GM18870 (cell line): ENCODE measurements at regions not wholly inside any gene's neighbourhood (a gene's known extent, or its start where the extent isn't known, plus 50 kb on each side); places are given as distances from the start of the nearest gene placed in this dataset.
"Not testable (repeated sequence)": the region's sequence is repeated elsewhere in the genome, so short reads cannot be mapped to it uniquely, and the experiment has no call there.

Experiments used
- ATAC-seq: cut with Tn5 transposase; IDR thresholded peaks from one replicate; pipeline ENCODE4 v1.9.1; 2021; ENCODE audit warnings: moderate library complexity; ENCODE audit not compliant: unreplicated experiment

DNA sequence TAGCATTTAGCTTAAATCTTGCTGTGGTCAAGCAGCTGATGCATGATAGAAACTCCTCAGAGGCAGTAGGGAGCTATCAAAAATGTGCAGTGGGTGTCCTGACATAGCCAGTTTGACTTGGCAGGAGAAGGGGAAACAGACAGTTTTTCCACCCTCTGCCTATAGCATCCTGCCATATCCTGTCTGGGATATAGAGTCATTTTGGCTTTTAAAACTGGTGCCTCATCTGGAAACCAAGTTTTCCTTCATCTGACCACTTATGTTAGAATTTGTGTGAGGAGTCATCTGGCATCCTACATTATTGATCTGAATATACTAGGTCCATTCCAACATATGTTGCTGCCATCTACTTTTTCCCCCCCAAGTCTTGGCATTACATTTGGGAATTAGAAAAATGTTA, 284.1 kb downstream of the CD109 start:
- no peak for ATAC-seq

DNA sequence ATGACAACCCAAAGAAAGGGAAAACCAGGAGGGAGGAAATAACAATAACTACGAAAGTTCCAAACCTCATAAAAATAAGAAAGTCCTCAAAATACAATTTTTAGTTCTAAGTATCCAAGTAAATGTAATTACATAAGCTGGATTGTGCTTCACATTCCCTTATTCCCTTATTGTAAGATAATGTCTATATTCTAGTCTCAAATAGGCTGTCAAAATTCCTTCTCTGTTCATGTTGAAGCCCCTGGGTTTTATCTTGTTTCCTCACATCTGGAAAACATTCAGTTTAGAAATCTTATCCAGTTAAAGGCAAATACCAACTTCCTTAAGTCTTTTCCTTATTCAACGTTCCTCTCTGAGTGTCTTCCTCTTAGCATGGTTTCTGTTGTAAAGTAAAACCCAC, 282.3 kb downstream of the CD109 start:
- no peak for ATAC-seq

DNA sequence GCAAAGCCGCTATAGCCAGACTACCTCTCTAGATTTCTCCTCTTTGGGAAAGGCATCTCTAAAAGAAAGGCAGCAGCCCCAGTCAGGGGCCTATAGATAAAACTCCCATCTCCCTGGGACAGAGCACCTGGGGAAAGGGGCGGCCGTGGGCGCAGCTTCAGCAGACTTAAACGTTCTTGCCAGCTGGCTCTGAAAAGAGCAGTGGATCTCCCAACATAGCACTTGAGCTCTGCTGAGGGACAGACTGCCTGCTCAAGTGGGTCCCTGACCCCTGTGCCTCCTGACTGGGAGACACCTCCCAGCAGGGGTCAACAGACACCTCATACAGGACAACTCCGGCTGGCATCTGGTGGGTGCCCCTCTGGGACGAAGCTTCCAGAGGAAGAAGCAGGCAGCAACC, 276.5 kb downstream of the CD109 start:
- not testable (repeated sequence) for ATAC-seq

DNA sequence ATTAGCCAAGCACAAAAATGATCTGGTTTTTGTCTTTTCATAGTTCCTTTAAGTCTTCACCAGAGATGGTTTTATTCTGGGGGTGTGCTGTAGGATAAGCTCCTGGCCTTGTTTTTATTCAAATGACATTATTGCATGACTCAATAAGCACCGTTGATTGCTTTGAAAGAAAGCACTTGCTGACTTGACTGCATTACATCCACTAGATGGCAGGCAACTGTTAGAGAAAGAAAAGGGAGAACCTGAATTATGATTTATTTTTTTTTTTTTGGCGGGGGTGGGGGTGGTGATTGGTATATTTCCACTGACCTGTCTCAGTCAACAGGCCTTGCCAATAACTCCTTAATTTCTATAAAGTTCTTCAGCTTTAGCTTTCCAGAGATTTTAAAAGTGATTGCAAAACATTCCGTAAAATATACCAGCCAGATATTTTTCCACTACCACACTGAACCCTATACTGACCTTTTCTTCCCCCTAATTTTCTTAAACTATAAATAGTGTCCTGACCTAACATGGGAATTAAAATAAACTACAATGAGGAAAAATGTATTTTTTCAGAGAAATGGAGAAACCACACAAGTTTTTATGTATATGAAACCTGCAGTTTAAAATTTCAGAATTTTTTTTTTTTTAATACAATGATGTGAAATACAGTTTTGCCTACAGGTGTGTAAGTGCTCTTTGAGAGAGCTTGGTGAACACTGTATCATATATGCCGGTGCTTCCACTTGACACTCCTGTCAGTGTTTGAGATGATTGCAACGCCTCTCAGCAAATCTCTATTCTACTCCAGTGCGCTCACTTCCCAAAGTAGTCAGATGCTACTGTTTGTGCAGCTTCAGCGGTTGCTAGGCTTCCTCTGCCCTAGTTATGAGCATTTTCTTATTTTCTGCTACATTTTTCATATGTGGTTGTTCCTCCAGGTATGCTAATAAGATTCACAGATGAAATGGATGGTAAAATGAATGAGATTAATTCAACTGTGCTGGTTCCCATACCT, 274.3 kb downstream of the CD109 start:
- ATAC-seq: no peak

DNA sequence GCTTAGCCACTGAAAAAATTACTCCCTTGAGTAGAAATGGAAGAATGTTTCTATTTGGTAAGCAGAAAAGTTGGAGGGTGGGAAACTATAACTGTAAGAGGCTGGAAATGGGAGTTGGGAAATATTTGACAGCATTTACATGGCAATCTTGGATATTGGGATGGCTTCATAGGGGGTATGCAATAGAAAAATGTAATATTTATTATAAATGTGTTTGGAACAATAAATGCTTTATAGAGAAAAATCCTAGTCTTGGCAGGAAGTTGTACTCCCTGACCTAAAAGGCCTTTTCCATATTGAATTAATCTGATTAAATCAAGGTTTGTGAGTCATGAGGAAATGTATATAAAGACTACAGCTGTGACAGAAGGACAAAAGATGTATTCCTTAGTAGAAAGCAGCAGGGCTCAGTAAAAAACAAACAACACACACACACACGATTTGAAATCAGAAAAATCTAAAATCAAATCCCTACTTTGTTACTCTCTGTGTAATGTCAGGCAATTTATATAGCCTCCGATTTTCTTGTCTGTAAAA, 272.3 kb downstream of the CD109 start:
- no peak for ATAC-seq

DNA sequence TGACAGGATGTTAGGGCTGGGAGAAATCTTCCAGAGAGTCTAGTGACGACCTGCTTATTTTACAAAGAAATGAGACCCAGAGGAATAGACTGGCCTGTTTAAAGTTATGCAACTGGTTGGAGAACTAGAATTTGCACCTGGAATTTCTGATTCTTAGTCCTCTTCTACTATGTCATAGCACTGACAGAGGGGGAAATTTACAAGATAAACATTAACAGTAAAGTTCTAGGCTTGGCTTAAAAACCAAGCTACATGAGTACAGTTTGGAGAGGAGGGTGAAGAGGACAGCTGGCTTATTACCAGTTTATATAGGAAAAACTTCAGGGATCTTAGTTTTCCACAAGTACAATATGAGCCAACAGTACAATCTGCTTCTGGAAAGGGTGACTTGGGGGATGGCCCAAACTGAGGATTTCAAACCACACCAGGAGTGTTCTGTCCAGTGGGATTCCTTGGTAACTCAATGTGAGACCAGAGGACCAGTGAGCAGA, 269.6 kb downstream of the CD109 start:
- no peak for ATAC-seq

DNA sequence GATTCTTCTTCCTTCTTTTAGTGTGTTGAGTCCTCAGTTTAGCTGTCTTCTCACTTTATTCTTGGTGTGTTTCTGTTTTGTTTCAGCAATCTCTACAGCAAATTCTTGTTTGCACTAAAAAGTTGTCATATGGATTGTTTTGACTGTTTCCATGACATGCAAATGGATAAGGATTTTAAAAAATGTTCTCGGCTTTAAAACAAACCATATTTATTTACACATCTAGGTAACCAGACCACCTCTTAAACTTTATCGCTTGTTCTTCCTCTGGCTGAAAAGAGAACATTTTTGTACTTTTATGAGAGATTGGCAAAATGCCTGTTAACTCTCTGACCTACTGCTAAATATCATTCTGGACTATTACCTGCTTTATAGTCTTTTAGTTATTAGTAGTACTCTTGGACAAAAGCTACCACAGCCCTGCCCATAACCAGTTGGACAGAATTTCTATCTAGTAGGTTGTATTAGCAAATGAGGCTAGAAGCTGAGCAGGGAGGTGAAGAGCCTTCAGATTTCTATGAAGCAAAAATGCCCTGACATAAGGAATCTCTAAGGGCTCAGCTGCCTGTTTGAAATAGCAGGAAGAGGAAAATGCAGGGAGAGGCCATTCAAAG, 268.3 kb downstream of the CD109 start:
- no peak for ATAC-seq

DNA sequence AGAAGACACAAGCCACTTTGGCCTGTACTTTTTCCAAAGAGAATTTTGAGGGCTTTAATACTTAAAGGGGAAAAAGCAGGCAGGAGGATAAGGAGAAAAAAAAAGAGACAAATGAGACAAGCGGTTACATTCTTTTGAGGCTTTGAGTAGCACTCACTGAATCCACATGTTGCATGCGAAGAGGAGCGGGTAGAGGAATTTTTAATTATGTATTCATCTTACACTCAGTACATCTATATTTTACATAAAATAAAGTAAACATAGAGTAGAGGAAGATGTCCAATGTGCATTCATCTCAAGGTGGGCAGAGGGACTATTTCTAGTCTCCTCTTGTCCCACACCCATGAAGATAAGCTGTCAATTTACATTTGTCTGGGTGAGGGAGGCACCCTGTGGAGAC, 266.9 kb downstream of the CD109 start:
- no peak for ATAC-seq

DNA sequence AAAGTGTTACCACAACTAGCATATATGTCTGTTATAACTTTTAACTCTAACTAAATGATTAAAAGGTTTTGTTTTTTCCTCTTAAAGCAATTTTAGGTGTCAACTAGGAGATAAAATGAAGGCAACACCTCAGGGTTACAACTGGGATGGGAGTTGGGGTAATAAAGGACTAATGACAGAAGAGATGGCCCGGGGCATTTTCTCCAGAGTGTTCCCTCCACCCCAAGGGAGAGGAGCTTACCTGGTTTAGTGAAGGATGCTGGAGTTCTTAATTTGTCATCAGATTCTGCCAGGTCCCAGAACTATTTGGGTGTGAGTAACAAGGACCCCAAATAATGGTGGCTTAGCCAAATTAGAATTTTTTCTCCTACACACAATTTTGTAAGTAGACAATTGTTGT, 260.3 kb downstream of the CD109 start:
- no peak for ATAC-seq

DNA sequence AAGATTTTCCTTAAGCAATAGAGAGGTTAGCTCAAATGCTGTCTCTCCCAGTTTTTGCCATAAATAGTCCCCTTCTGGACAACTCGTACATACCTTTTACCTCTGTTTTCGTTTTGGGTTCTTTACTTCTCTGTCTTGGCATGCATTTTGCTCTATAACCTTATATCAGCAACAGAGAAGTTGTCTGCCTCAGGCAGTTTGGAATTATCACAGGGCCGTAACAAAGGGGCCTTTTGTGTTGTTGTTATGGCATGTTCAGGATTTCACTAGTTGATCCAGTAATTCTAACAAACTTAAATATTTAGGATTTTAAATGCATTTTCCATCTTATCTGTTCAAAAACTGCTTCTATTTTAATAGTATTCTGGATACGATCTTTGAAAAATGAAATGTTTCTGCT, 259.8 kb downstream of the CD109 start:
- no peak for ATAC-seq

DNA sequence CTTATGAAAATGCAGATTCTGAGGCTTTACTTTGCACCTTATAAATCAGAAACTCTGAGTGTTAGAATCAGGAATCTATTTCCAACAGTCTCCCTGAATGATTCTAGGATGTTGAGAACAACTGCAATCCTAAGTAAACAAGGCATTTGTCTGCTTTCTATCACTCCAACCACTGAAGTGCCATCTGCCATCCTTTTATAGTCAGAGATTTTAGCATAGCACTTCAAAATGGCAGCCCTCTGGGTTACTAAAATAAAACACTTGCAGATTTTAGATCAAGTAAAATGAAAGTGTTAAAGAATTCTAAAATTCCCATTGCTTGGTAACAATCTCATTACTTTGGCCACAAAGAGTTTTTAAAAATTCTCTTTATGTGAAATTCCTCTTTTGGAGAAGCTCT, 258.9 kb downstream of the CD109 start:
- ATAC-seq: no peak

DNA sequence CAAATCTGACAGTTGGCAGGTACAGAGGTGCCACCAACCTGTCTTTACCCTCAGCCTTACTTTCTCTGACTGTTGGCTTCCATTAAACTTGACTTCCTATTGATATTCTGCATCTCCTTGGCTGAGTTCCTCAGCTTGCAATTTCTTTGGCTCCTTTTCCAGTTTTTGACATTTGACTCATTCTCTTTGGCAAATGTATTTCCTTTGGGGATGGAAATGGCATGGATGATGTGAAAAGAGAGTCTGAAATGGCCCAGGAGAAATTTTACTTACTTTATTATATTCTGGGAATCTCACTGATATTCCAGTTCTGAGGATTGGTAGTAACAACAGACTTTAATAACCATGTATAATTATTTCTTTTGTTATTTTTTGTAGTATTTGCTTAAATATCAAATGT, 255.2 kb downstream of the CD109 start:
- no peak for ATAC-seq

DNA sequence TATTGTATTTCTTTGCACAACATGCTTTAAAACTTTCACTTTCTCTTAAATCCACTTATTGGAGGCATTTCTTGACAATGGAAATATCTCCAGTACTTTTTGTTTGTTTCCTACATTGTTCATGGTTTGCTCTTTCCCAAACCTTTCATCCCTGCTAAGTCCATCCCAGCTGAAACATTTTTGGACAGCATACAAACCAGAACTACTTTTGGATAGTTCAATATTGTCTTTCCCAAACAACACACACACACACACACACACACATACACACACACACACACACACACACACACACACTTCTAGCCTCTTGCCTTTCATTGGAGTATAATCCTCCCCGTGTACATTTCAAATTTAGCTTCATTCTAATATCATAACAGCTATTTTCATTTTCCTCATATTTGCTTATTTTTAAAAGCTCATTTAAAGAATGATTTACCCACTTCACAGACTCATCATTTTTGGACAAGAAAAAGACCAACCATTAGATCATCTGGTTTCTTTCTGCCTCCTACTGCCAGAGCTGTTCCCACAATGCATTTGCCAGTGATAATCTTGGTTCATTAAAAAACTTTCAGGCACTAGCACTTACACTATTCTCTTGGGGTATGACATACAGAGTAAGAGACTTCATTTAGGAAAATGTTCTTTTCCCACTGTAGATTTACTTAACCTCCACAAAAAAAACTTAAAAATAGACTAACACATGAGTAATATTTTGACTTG, 248.1 kb downstream of the CD109 start:
- ATAC-seq: no peak

DNA sequence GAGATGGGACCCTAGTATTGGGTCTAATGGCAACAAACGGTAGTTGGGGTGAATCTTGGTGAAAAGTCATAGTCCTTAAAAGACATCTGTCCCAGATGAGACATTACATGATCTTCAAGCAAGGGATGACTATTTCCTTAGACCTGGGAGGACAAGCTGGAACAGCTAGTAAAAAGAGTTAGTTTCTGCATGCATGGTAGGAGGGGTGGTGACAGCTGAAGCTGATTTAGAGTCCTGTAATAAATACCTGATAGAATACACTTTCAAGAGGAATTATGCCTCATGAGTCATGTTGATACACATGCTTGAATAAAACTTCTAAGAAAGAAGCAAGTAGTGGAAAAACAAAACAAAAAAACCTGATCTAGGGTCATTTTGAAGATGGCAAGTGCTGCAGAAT, 247.4 kb downstream of the CD109 start:
- ATAC-seq: no peak

DNA sequence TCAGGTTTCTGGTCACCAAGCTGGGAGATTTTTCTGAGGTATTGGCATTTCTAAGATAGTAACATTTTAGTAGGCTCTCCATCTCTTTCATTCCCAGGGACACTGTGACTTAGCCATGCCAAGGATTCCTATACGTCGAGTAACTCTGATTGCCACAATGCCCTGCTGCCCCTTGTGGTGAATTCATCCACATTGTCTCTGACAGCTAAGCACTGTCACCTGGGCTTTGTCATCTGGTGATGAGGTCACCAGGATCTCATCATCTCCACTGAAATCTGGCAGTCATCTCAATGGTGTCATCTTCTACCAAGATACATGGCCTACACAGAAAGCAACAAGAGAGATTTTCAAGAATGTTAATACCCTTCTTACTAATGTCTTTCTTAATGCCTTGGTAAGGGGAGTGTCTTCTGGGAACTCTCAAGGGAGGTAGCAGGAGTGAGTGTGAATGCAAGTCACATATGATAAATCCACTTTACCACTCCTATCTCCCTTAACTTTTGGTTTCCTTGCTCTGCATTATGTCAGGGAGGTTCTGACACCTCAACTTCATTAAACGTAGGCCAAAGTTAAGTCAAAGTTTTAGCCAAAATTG, 246.7 kb downstream of the CD109 start:
- ATAC-seq: no peak

DNA sequence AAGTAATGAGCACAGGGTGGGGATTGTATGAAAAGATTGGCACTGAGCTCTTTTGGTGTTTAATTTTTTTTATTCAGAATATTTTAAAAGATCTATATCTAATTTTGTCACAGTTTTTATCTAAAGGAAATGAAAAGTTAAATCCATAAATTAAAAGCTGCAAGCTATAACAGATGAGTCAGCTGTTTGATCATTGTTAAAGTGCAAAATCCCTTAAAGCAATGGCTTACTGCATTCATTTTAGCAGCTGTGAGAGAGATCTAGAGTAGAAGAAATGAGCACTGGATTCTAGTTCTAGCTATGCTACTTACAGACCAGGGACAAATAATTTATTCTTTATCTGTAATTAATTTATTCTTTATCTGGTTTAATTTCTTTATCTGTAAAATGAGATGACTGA, 245.9 kb downstream of the CD109 start:
- no peak for ATAC-seq

DNA sequence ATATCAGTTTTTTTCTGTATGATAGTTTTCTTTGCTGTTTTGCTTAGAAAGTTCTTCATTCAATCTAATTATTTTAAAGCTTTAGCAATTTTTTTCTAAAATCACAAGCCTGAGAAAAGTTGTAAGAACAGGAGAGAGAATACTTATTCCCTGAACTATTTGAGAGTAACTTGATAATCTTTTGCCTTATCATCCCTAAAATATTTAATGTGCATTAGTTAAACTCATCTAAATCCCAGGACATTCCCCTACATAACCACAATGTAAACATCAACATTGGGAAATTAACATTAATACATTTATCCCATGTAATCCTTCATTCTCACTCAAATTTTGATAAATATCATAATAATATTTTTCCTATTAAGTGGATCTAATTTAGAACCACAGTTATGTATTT, 241.8 kb downstream of the CD109 start:
- ATAC-seq: no peak

DNA sequence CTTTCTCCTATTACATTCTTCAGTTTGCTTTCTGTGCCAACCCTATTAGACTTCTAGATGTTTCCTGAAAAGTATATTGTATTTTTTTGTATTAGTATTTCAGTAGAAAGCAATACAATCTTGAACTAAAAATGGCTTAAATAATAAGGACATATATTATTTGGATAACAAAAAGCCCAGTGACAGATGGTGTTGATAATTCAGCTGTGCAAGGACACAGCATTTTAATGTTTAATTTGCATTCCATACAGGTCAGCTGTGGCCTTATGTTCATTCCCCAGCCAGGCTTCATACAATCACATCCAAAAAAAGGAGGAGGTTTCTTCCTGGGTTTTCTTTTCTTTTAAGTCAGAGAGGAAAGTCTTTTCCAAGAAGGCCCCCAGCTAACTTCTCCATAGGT, 236.9 kb downstream of the CD109 start:
- no peak for ATAC-seq

DNA sequence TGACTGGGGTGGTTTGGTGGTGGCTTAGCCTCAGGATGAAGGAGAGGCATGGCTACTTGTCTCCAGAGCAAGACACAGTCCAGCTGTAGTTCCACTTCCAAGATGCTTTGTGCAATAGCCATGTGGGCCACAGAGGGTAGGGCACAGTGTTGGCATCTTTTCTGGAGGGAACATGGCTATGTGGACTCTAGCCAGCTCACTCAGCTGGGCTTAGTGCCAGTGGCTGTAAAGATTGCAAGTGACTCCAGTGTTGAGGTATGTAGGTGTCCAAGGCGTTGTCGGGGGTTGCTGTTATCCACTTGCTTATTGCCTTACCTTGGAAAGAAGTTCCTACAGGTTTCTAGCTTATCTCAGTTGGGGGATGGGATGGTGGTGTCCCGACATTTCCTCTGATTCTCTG, 233.4 kb downstream of the CD109 start:
- no peak for ATAC-seq

DNA sequence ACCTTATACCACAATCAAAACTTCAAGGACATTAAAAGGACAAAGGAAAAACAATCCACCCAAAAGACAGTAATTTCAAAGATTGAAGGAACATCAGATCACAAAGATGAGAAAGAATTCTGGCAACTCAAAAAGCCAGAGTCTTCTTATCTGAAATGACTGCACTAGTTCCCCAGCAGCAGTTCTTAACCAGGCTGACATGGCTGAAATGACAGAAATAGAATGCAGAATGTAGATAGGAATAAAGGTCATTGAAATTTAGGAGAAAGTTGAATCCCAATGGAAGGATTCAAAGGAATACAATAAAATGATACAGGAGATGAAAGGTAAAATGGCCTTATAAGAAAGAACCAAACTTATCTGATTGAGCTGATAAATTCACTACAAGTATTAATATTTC, 231.4 kb downstream of the CD109 start:
- no peak for ATAC-seq

DNA sequence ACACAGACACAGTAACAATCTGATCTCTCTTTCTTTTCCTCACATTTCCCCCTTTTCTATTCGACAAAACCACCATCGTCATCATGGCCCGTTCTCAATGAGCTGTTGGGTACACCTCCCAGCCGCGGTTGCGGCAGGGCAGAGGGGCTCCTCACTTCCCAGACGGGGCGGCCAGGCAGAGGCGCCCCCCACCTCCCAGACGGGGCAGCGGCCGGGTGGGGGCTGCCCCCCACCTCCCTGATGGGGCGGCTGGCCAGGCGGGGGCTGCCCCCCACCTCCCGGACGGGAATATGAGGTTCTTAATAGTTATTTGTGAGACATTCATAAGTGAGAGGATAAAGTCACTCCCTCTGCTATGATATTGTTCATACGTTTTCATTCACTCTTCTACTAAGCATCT, 229.7 kb downstream of the CD109 start:
- ATAC-seq: not testable (repeated sequence)
